A673 (cell line): ENCODE measurements at regions not wholly inside any gene's neighbourhood (a gene's known extent, or its start where the extent isn't known, plus 50 kb on each side); places are given as distances from the start of the nearest gene placed in this dataset.

Experiments
- CTCF ChIP-seq: fragments of 300-800, 200-600 bp; sonication (generic); conservative IDR thresholded peaks from 2 replicates; pipeline ENCODE4 v1.5.1; 2017; ENCODE audit warnings: low read depth, mild to moderate bottlenecking, antibody characterized with exemption, low read length, moderate library complexity, mixed read lengths
- EZH2 ChIP-seq: fragments of 200-600 bp; sonication (generic); IDR thresholded peaks from 2 replicates; pipeline ENCODE4 v1.6.1; 2017; ENCODE audit warnings: borderline replicate concordance, low read depth, mild to moderate bottlenecking, mixed read lengths, antibody characterized with exemption, low read length; ENCODE audit not compliant: poor library complexity, severe bottlenecking

- TF ChIP-seq CTCF (no peak), EZH2 (no peak)
Observed at GRCh38 chr5:92208265-92208664, 825.1 kb upstream of the ARRDC3 start.
